ENCODE measurements at regions not wholly inside any gene's neighbourhood (a gene's known extent, or its start where the extent isn't known, plus 50 kb on each side); places are given as distances from the start of the nearest gene placed in this dataset.

- TF ChIP-seq POLR2A (IDR thresholded peaks at IDR 0.05) (no peak), CTCF (IDR thresholded peaks at IDR 0.05) (no peak)
These were observed 103.5 kb downstream of the OLFM1 start for GRCh38 chr9:135190789-135191577.
